SK-N-SH (cell line): ENCODE measurements at regions not wholly inside any gene's neighbourhood (a gene's known extent, or its start where the extent isn't known, plus 50 kb on each side); places are given as distances from the start of the nearest gene placed in this dataset.

ENCODE experiments used
- CTCF ChIA-PET: fragments of 300-600, 350-600 bp; formaldehyde crosslinking; extraction: SDS; loops from one replicate; lab custom pipeline; 2021; lab: Yijun Ruan, JAX
- POLR2A ChIA-PET: fragments of 350-600 bp; sonication (Branson Sonifier 250); formaldehyde crosslinking; extraction: SDS; loops from one replicate; lab custom pipeline; 2020; ENCODE audit warnings: antibody characterized with exemption, inconsistent platforms; lab: Yijun Ruan, JAX
- DNase-seq: peaks from one replicate; pipeline ENCODE4 v3.0.0; 2012
- H2AFZ ChIP-seq: fragments of 200-600 bp; sonication (generic); 2 replicates; pipeline ENCODE4 v1.8.1; 2016; ENCODE audit warnings: antibody characterized with exemption, mild to moderate bottlenecking, low read depth
- H3F3A ChIP-seq: fragments of 200-600 bp; sonication (generic); replicated peaks from 2 replicates; pipeline ENCODE3; 2016; ENCODE audit warnings: antibody characterized with exemption, mild to moderate bottlenecking; ENCODE audit not compliant: insufficient read depth
- H3K27ac ChIP-seq, 2 experiments: fragments of 200-500 bp in 1 of 2; fragments of 200-600 bp in 1 of 2; sonication (Bioruptor generic) in 1 of 2; sonication (generic), shearing (Covaris generic) in 1 of 2; 2 replicates each; pipeline versions ENCODE4 v1.5.1 to v1.6.1; 2014 to 2016; ENCODE audit warnings: low read depth in 2 of 2, inconsistent platforms in 1 of 2, low read length in 1 of 2, mild to moderate bottlenecking in 1 of 2, mixed read lengths in 1 of 2
- H3K27me3 ChIP-seq: fragments of 200-600 bp; sonication (generic), shearing (Covaris generic); 2 replicates; pipeline ENCODE4 v1.6.1; 2016; ENCODE audit warnings: mixed run types; ENCODE audit not compliant: insufficient read depth
- H3K36me3 ChIP-seq, 2 experiments: fragments of 200-500 bp in 1 of 2; fragments of 200-600 bp in 1 of 2; sonication (Bioruptor generic) in 1 of 2; sonication (generic) in 1 of 2; replicated peaks in 1 of 2; 2 replicates each; pipeline versions ENCODE3 to v1.5.1; 2014 to 2016; ENCODE audit warnings: low read length in 1 of 2, mild to moderate bottlenecking in 1 of 2; ENCODE audit not compliant: insufficient read depth in 2 of 2, control insufficient read depth in 1 of 2
- H3K4me1 ChIP-seq, 2 experiments: fragments of 200-500 bp in 1 of 2; fragments of 200-600 bp in 1 of 2; sonication (Bioruptor generic) in 1 of 2; sonication (generic), shearing (Covaris generic) in 1 of 2; 2 replicates each; pipeline versions ENCODE4 v1.5.1 to v1.6.1; 2014 to 2016; ENCODE audit warnings: low read depth in 1 of 2, low read length in 1 of 2, mixed run types in 1 of 2; ENCODE audit not compliant: insufficient read depth in 2 of 2, control insufficient read depth in 1 of 2
- H3K4me2 ChIP-seq: fragments of 200-600 bp; sonication (generic), shearing (Covaris generic); 2 replicates; pipeline ENCODE4 v1.6.1; 2017; ENCODE audit warnings: mixed run types
- H3K4me3 ChIP-seq, 2 experiments: fragments of 200-500 bp in 1 of 2; fragments of 200-600 bp in 1 of 2; sonication (Bioruptor generic) in 1 of 2; sonication (generic), shearing (Covaris generic) in 1 of 2; 2 replicates each; pipeline versions ENCODE4 v1.5.1 to v1.8.1; 2014 to 2016; ENCODE audit warnings: low read depth in 2 of 2, inconsistent platforms in 1 of 2, low read length in 1 of 2, mild to moderate bottlenecking in 1 of 2, mixed read lengths in 1 of 2, moderate library complexity in 1 of 2
- H3K79me2 ChIP-seq: fragments of 200-600 bp; sonication (generic); 2 replicates; pipeline ENCODE4 v1.8.1; 2017; ENCODE audit warnings: mild to moderate bottlenecking; ENCODE audit not compliant: insufficient read depth
- H3K9ac ChIP-seq: fragments of 200-600 bp; sonication (generic); 2 replicates; pipeline ENCODE4 v1.6.1; 2017; ENCODE audit warnings: mixed run types
- H3K9me2 ChIP-seq: fragments of 200-600 bp; sonication (generic); 2 replicates; pipeline ENCODE4 v1.6.1; 2017; ENCODE audit warnings: mixed run types
- H3K9me3 ChIP-seq: fragments of 200-600 bp; sonication (generic); 2 replicates; pipeline ENCODE4 v1.6.1; 2017; ENCODE audit warnings: mixed run types, mild to moderate bottlenecking, moderate library complexity
- H4K20me1 ChIP-seq: fragments of 200-600 bp; sonication (generic); 2 replicates; pipeline ENCODE4 v1.6.1; 2017; ENCODE audit warnings: mild to moderate bottlenecking, mixed run types; ENCODE audit not compliant: insufficient read depth
- FOXM1 ChIP-seq: IDR thresholded peaks from 2 replicates; pipeline ENCODE4 v1.4.0; 2012; ENCODE audit warnings: low read depth, mild to moderate bottlenecking
- JUND ChIP-seq: IDR thresholded peaks from 2 replicates; pipeline ENCODE4 v1.4.0; 2012
- MAX ChIP-seq: IDR thresholded peaks from 2 replicates; pipeline ENCODE4 v1.4.0; 2012; ENCODE audit warnings: low read depth
- NRF1 ChIP-seq: IDR thresholded peaks from 2 replicates; pipeline ENCODE4 v1.6.1; 2012; ENCODE audit warnings: low read depth, mild to moderate bottlenecking, low read length
- POLR2AphosphoS5 ChIP-seq: IDR thresholded peaks from 2 replicates; pipeline ENCODE4 v1.6.1; 2012; ENCODE audit warnings: low read depth, low read length
- RXRA ChIP-seq: IDR thresholded peaks from 2 replicates; pipeline ENCODE4 v1.4.0; 2012; ENCODE audit warnings: low read depth, mild to moderate bottlenecking, borderline replicate concordance
- SMC3 ChIP-seq: IDR thresholded peaks from 2 replicates; pipeline ENCODE4 v1.6.1; 2012; ENCODE audit warnings: low read depth, low read length, improper control_type of control experiment
- TCF12 ChIP-seq: IDR thresholded peaks from 2 replicates; pipeline ENCODE4 v1.4.0; 2012
- YY1 ChIP-seq: IDR thresholded peaks from 2 replicates; pipeline ENCODE4 v1.4.0; 2012; ENCODE audit warnings: low read depth, mild to moderate bottlenecking
- WGBS: methylation state at CpG from one replicate; pipeline ENCODE4 v1.1.6; 2017; ENCODE audit warnings: low lambda C conversion rate; 5-methylcytosine and 5-hydroxymethylcytosine counted together
- TF ChIP-seq, protein P1 (sequence below): IDR thresholded peaks from 2 replicates; pipeline ENCODE4 v1.4.0; 2012; ENCODE audit warnings: low read depth, borderline replicate concordance
- TF ChIP-seq, protein P2 (sequence below): fragments of 200-600 bp; sonication (generic); IDR thresholded peaks from 2 replicates; pipeline ENCODE4 v1.6.1; 2017; ENCODE audit warnings: antibody characterized with exemption, mild to moderate bottlenecking, moderate library complexity

- H3K9ac ChIP-seq = no peak overlapping the region
- H3K79me2 ChIP-seq = no peaks in the 10 kb centered on the region
- ChIA-PET CTCF (no interaction called here), POLR2A (no interaction called here)
- no peaks in the 10 kb centered on the region for H3K9me3 ChIP-seq
- H4K20me1 ChIP-seq = no peaks in the 10 kb centered on the region
- no peaks in the 10 kb centered on the region for H3K4me1 ChIP-seq
- no peak overlapping the region for H3K4me2 ChIP-seq
- H3K36me3 ChIP-seq = no peaks in the 10 kb centered on the region
- no peak overlapping the region for H3K4me3 ChIP-seq
- TF ChIP-seq YY1 = no peak
- no peak for TF ChIP-seq RXRA
- TF ChIP-seq, protein P1, sequence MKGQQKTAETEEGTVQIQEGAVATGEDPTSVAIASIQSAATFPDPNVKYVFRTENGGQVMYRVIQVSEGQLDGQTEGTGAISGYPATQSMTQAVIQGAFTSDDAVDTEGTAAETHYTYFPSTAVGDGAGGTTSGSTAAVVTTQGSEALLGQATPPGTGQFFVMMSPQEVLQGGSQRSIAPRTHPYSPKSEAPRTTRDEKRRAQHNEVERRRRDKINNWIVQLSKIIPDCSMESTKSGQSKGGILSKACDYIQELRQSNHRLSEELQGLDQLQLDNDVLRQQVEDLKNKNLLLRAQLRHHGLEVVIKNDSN = no peak
- TF ChIP-seq JUND = no peak
- TF ChIP-seq TCF12 = no peak
- TF ChIP-seq, protein P2, sequence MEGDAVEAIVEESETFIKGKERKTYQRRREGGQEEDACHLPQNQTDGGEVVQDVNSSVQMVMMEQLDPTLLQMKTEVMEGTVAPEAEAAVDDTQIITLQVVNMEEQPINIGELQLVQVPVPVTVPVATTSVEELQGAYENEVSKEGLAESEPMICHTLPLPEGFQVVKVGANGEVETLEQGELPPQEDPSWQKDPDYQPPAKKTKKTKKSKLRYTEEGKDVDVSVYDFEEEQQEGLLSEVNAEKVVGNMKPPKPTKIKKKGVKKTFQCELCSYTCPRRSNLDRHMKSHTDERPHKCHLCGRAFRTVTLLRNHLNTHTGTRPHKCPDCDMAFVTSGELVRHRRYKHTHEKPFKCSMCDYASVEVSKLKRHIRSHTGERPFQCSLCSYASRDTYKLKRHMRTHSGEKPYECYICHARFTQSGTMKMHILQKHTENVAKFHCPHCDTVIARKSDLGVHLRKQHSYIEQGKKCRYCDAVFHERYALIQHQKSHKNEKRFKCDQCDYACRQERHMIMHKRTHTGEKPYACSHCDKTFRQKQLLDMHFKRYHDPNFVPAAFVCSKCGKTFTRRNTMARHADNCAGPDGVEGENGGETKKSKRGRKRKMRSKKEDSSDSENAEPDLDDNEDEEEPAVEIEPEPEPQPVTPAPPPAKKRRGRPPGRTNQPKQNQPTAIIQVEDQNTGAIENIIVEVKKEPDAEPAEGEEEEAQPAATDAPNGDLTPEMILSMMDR = 0 out of 2 replicates have a peak, but pooled peaks have one; percentile 12
- TF ChIP-seq FOXM1 = no peak
- no peak for TF ChIP-seq SMC3
- TF ChIP-seq MAX = no peak
- H2AFZ ChIP-seq = no peak overlapping the region
- no peaks in the 10 kb centered on the region for H3K9me2 ChIP-seq
- no peak for DNase-seq
- no peaks in the 10 kb centered on the region for H3F3A ChIP-seq
- H3K27me3 ChIP-seq = no peaks in the 10 kb centered on the region
- WGBS = under 1% methylated on average over 6 of the region's 6 CpGs
- no peak overlapping the region for H3K27ac ChIP-seq
Observed at GRCh38 chrX:148133105-148133725, 152.1 kb downstream of the FMR1NB start.

DNA sequence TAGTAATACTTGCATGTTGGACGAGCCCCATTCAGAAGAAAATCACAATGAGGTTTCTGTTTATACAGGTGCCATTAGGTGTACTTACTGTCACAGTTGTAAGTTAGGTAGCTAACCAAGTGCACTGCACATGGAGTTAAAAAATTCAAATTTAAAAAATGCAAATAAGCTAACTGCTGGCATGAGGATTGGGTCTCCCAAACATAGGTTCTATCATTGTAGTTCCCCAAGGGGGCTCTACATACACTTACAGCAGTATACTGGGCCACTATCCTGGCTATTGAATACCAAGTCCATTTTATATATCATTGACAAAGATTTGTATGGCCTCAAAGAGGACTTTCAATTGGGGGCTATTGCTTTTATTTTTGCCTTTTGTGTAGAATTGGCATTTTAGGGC, 153.4 kb downstream of the FMR1NB start:
- no peaks in the 10 kb centered on the region for H4K20me1 ChIP-seq
- 0% methylated on average over 1 of the region's 1 CpG for WGBS

More for the DNA sequence above, 153.4 kb downstream of the FMR1NB start:
- Histone ChIP-seq H3F3A (no peaks in the 10 kb centered on the region), H3K36me3 (no peaks in the 10 kb centered on the region), H2AFZ (no peak overlapping the region), H3K9me3 (no peaks in the 10 kb centered on the region), H3K79me2 (no peaks in the 10 kb centered on the region), H3K4me2 (no peak overlapping the region), H3K27ac (no peak overlapping the region), H3K4me1 (no peaks in the 10 kb centered on the region), H3K9me2 (no peaks in the 10 kb centered on the region), H3K27me3 (no peaks in the 10 kb centered on the region), H3K9ac (no peak overlapping the region), H3K4me3 (no peak overlapping the region)
- DNase-seq = no peak
- CTCF ChIA-PET = no interaction called here
- POLR2A ChIA-PET = no interaction called here
- no peak for TF ChIP-seq TCF12
- no peak for TF ChIP-seq NRF1
- no peak for TF ChIP-seq YY1
- TF ChIP-seq POLR2AphosphoS5 = no peak
